AML-193 (cell line): ENCODE measurements at regions not wholly inside any gene's neighbourhood (a gene's known extent, or its start where the extent isn't known, plus 50 kb on each side); places are given as distances from the start of the nearest gene placed in this dataset.

Experiments
- DNase-seq, 2 experiments: peaks; one replicate each; lab custom pipeline; 2025; lab: John Stamatoyannopoulos, UW

- no peak for DNase-seq
Measured at GRCh38 chr17:5819921-5820685, 235.8 kb upstream of the NLRP1 start.

GRCh38 chr17:5820721-5821456, 236.6 kb upstream of the NLRP1 start:
- DNase-seq: no peak

DNA sequence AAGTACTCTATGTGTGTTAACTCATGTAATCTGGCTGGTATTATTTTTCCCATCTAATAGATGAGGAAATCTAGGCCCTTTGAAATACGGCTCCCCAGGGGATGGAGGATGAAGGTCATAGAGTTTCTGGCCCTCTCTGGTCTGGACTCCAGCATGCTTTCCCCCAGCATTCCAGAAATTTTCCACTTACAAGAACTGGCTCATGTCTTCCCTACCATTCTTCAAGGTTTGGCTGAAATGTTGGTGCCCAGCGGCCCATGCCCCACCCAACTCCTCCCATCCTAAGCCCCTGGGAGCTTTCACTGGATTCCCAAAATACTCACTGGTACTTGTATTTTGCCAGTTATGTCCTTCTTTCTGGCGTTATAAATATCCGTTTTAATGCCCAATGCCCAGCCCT, 237.5 kb upstream of the NLRP1 start:
- DNase-seq: no peak

GRCh38 chr17:5822281-5823060, 238.2 kb upstream of the NLRP1 start:
- no peak for DNase-seq

DNA sequence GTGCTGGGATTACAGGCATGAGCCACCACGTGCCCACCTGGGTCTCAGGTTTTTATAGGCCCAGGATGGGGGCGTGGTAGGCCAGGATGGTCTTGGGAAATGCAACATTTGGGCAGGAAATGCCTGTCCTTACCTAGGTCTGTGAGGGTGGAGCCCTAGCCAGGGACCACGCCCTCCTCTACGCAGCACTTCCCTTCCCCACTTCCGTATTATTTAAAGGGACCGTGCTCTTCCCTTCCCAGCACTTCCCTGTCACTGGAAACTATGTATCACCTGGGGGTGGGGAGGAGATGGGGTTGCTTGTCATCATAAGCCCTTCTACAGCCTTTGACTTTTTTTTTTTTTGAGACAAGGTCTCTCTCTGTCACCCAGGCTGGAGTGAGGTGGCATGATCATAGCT, 238.9 kb upstream of the NLRP1 start:
- DNase-seq: no peak

GRCh38 chr17:5825717-5826330, 241.5 kb upstream of the NLRP1 start:
- DNase-seq: no peak

DNA sequence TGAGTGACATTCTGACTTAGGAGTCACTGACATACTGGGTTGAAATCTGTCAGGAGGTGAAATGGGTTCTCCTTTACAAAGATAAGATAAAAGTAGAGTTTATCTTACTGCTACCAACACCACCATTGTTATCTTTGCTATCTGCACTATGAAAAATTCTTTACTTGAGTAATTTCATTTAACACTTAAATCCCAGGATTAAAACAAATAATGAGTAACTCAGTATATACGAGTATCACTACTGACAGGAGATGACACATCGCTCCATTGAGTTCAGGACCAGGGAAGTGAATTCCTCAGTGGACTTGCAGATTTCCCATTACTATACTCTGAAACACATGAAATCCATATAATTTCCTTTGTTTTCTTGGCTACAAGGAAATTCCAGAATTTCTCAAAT, 242.1 kb upstream of the NLRP1 start:
- DNase-seq: no peak

- DNase-seq: no peak
Measured at GRCh38 chr17:5830921-5831320, 239.3 kb upstream of the WSCD1 start.

DNA sequence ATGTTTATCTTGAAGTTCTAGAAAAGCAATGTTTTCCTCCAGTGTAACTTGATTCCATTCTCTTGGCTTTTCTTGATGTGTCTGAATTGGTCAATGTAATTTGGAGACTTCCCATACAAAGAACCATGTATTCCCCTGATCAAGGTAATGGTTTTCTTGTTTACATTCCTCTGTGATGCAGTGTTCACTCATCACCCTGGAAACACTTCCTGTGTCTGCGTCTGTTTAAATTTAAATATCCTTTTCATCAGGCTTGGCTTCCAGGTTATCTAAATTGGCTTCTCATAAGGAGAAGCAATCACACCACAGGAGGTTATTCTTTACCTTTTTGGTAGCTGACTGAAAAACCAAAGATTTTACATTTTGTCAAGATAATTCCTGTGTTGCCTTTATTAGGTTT, 237.3 kb upstream of the WSCD1 start:
- DNase-seq: no peak

DNA sequence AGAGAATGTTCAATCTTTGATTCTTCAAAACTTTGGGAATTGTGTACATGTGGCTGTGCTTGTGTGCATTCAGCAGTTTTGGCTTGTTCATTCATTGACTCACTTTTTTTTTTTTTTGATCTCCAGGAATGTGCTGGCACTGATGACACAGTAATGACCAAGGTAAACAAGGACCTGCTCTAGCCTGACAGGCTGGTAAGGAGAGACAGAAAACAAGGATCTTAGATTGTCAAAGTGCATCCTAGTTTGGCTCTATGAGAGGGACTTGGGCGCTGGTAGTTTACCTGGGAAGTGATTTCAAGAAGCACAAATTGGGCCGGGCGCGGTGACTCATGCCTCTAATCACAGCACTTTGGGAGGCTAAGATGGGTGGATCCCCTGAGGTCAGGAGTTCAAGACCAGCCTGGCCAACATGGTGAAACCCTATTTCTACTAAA, 233.1 kb upstream of the WSCD1 start:
- no peak for DNase-seq

DNA sequence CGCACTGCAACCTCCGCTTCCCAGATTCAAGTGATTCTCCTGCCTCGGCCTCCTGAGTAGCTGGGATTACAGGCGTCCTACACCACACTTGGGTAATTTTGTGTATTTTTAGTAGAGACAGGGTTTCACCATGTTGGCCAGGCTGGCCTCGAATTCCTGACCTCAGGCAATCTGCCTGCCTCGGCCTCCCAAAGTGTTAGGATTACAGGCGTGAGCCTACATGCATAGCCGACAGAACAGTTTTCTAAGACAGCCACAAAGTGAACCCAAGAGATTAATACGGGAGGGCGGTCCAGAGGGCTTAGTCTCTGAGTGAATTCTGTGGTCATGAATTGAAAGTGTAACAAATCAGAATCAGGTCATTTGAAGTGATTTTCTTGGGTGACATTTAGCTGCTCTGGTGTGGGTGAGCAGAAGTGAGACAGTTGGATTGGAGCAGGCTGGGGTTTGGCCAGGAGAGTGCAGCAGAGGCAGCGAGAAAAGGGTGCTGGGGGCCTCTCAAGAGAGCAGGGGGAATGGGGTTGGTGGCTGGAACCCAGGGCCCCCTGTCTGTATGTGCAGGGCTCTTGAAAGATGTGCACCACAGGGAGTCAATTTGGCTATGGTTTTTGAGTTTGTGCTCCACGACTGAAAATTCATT, 231.4 kb upstream of the WSCD1 start:
- DNase-seq: no peak

DNA sequence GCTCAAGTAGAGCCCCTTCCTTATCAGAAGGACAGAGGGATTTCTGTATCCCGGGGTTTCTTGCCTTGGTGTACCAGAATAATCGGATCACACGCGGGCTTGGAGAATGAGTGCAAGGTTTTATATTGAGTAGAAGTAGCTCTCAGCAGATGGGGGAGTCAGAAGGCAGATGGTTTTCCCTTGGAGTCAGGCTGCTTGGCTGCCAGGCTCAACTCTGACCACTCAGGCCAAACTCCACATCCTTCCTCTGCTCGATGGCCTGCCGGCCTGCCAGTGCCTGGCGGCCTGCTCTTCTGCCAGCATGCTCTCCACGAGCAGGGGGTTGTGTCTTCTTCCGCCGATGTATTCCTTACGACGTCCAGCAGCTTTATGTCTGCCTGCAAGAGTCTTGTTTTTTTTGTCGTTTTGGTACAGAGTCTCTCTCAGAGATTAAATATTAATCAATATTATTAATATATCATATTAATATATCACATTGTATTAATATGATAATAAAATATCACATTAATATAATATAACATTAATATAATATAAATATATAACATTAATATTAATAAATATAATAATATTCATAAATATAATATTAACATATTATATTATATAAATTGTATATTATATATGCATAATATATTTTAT, 229.2 kb upstream of the WSCD1 start:
- DNase-seq: no peak

DNA sequence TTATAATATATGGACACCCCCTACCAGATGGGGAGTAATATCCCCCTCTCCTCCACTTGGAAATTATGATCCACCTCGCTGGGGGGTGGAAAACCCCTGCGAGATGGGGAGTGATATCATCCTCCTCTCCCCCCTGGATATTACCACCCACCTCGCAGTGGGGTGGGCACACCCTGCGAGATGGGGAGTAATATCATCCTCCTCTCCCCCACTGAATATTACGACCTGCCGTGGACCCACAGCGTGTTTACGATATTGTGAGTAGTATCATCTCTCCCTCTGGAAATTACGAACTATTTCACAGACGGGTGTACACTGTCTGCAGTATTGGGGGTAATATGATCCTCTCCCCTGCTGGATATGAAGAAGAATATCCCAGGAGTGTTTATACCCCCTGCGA, 228.3 kb upstream of the WSCD1 start:
- no peak for DNase-seq

GRCh38 chr17:5843366-5844026, 226.7 kb upstream of the WSCD1 start:
- DNase-seq: no peak

DNA sequence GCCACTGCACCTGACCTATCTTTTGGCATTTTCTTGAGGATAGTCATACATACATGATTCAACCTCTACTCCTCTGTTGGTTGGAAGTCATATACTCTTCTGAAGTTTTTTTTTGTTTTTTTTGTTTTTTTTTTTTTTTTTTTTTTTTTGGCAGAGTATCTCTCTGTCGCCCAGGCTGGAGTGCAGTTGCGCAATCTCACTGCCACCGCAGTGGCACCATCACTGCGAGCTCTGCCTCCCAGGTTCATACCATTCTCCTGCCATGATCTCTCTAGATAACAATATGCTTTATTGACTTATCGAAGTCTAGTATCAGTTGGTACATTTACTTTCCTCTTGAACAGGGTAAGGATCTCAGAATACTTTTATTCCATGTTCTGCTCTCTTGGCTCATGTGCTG, 224.2 kb upstream of the WSCD1 start:
- no peak for DNase-seq

DNA sequence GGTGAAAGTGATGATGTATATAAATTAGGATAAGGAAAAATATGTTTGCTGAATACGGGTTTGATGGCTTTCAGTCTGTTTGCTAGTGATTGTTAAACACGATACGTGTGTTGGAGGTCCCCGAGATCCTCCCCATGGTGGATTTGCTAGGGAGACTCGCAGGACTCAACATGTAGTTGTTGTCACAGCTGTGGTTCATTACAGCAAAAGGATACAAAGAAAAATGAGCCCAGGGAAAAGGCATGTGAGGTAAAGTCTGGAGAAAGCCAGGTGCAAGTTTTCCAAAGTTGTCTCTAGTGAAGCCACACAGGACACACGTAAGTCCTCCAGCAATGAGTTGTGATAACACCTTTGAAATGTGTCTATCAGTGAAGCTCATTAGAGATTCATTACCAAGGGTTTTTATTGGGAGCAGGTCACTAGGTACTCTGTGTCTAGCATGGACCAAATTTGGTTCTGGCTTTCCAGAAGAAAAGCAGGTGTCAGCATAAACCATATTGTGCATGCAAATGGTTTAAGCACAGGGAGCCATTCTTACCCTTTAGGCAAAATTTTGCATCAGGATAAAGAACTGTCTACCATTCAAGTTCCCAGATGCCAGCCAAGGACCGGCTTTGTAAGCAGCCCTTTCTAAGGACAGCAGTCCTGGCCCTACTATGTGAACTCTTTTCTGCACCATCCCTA, 215.2 kb upstream of the WSCD1 start:
- DNase-seq: no peak

DNA sequence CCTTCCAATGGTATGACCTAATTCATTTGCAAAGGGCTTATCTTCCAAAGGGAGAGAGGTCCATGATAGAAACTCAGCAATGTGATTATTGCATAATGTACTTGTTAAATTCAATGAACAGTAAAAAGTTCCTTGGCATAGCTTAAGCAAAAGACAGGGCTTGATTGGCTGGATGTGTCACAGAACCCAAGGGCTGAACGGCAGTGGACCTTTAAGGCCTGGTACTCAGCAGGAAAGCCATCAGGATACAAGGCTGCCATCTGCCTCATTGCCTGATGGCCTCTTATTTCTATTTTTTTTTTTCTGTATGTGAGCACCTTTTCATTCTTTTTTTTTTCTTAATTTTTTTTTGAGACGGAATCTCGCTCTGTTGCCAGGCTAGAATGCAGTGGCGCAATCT, 208.9 kb upstream of the WSCD1 start:
- DNase-seq: no peak

- no peak for DNase-seq
Measured at GRCh38 chr17:5861854-5862253, 208.3 kb upstream of the WSCD1 start.

- DNase-seq: no peak
Measured at GRCh38 chr17:5862395-5862794, 207.8 kb upstream of the WSCD1 start.
